Umbilical cord (tissue), 1 donor: ENCODE measurements at regions not wholly inside any gene's neighbourhood (a gene's known extent, or its start where the extent isn't known, plus 50 kb on each side); places are given as distances from the start of the nearest gene placed in this dataset.
A peak's percentile ranks its signal among the peaks of the same experiment; 100 is the strongest.

ENCODE experiments used
- DNase-seq: peaks from one replicate; pipeline ENCODE4 v3.0.0-alpha.2; 2015; ENCODE audit warnings: low spot score

GRCh38 chr4:128488055-128488705, 200.6 kb upstream of the PGRMC2 start:
- DNase-seq: no peak

GRCh38 chr4:128484896-128485295, 197.3 kb upstream of the PGRMC2 start:
- DNase-seq: no peak

- DNase-seq: no peak
Measured at GRCh38 chr4:128483816-128484215, 196.2 kb upstream of the PGRMC2 start.

GRCh38 chr4:128483041-128483440, 195.4 kb upstream of the PGRMC2 start:
- no peak for DNase-seq

GRCh38 chr4:128481752-128482480, 194.3 kb upstream of the PGRMC2 start:
- no peak for DNase-seq

GRCh38 chr4:128480945-128481344, 193.3 kb upstream of the PGRMC2 start:
- DNase-seq: no peak

- no peak for DNase-seq
Measured at GRCh38 chr4:128477540-128477939, 189.9 kb upstream of the PGRMC2 start.

GRCh38 chr4:128475597-128475996, 188.0 kb upstream of the PGRMC2 start:
- no peak for DNase-seq

GRCh38 chr4:128471576-128471975, 184.0 kb upstream of the PGRMC2 start:
- DNase-seq: no peak

- DNase-seq: no peak
Measured at GRCh38 chr4:128470492-128471053, 183.0 kb upstream of the PGRMC2 start.

GRCh38 chr4:128468123-128468989, 180.7 kb upstream of the PGRMC2 start:
- peak; percentile 97 for DNase-seq

- no peak for DNase-seq
Measured at GRCh38 chr4:128465523-128465922, 177.9 kb upstream of the PGRMC2 start.

- DNase-seq: no peak
Measured at GRCh38 chr4:128463006-128463405, 175.4 kb upstream of the PGRMC2 start.

GRCh38 chr4:128462103-128462783, 174.6 kb upstream of the PGRMC2 start:
- DNase-seq: peak; percentile 68

- DNase-seq: peak; percentile 82
Measured at GRCh38 chr4:128461291-128462102, 173.9 kb upstream of the PGRMC2 start.

- no peak for DNase-seq
Measured at GRCh38 chr4:128459547-128459946, 171.9 kb upstream of the PGRMC2 start.

- no peak for DNase-seq
Measured at GRCh38 chr4:128458816-128459215, 171.2 kb upstream of the PGRMC2 start.

- no peak for DNase-seq
Measured at GRCh38 chr4:128457726-128458125, 170.1 kb upstream of the PGRMC2 start.

- DNase-seq: no peak
Measured at GRCh38 chr4:128456171-128456570, 168.6 kb upstream of the PGRMC2 start.

GRCh38 chr4:128455480-128455879, 167.9 kb upstream of the PGRMC2 start:
- no peak for DNase-seq

GRCh38 chr4:128454881-128455280, 167.3 kb upstream of the PGRMC2 start:
- DNase-seq: no peak
